ENCODE measurements at regions not wholly inside any gene's neighbourhood (a gene's known extent, or its start where the extent isn't known, plus 50 kb on each side); places are given as distances from the start of the nearest gene placed in this dataset.

DNA sequence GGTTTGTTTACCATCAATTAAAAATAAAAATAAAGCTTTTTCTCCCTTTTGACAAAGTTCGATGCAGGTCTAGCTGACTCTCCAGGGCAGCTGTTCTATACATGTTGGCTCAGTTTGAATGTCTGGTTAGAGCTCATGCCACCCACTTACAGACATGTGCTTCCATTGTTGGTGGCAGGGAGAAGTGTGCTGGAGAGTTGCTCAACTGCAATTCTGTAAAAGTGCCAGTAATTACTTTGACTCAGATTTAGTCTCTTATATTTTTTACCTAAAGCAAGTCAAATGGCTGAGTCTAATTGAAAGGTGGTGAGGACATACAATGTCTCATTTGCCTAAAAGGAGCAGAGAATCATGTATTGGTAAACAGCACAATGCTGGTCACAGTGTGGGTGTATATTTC is 609.1 kb upstream of the SYT4 start:
- no peaks in the 10 kb centered on the region for H4K20me1 ChIP-seq (ENCODE audit: low read depth, low read length)
- H3K9ac ChIP-seq (ENCODE audit: low read length): no peak overlapping the region
- no peak overlapping the region for H3K4me3 ChIP-seq (ENCODE audit: insufficient read depth, low read length, poor library complexity, severe bottlenecking)
- no peak overlapping the region for H3K4me2 ChIP-seq (ENCODE audit: low read depth, low read length, poor library complexity, severe bottlenecking)
- H3K9me2 ChIP-seq (replicated peaks; ENCODE audit: insufficient read depth, low read length): no peaks in the 10 kb centered on the region
- no peaks in the 10 kb centered on the region for H3K36me3 ChIP-seq (ENCODE audit: low read length)
- no peak overlapping the region for H2AFZ ChIP-seq (ENCODE audit: low read depth, low read length, severe bottlenecking)
- TF ChIP-seq EZH2phosphoT487 (conservative IDR thresholded peaks at IDR 0.05; ENCODE audit: low read length): no peak
- TF ChIP-seq CTCF (IDR thresholded peaks at IDR 0.05; ENCODE audit: insufficient read depth, low read length, poor library complexity, severe bottlenecking): no peak
- no peak overlapping the region for H3K27ac ChIP-seq (ENCODE audit: low read depth, low read length)
- H3K9me3 ChIP-seq (ENCODE audit: insufficient read depth, low read length): no peaks in the 10 kb centered on the region
- H3K27me3 ChIP-seq (ENCODE audit: low read length): no peaks in the 10 kb centered on the region
- H3K79me2 ChIP-seq (ENCODE audit: insufficient read depth, low read length): no peaks in the 10 kb centered on the region
- no peaks in the 10 kb centered on the region for H3F3A ChIP-seq (ENCODE audit: insufficient read depth)

DNA sequence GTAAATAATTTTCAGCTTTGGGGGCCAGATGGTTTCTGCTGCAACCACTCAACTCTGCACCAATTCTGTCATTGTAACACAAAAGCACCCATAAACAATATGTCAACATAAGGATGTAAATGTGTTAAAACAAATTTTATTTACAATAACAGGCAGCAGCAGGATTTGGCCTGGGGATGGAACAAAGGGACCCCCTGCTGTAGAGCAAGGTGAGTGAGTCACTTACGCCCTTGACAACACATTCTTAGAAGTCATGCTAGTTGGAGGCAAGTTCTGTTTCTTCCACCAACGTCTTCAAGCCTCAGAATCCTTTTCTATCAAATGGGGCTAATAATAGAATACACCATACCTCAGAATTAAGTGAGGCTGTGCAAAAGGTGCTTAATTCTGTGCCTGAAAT is 610.2 kb upstream of the SYT4 start:
- H3K9ac ChIP-seq (ENCODE audit: low read length): no peak overlapping the region
- no peak overlapping the region for H3K4me3 ChIP-seq (ENCODE audit: insufficient read depth, low read length, poor library complexity, severe bottlenecking)
- no peak overlapping the region for H3K4me2 ChIP-seq (ENCODE audit: low read depth, low read length, poor library complexity, severe bottlenecking)
- H3F3A ChIP-seq (ENCODE audit: insufficient read depth): no peaks in the 10 kb centered on the region
- H3K36me3 ChIP-seq (ENCODE audit: low read length): no peaks in the 10 kb centered on the region
- H4K20me1 ChIP-seq (ENCODE audit: low read depth, low read length): no peaks in the 10 kb centered on the region
- H3K9me2 ChIP-seq (replicated peaks; ENCODE audit: insufficient read depth, low read length): no peaks in the 10 kb centered on the region
- H3K27me3 ChIP-seq (ENCODE audit: low read length): no peaks in the 10 kb centered on the region
- no peaks in the 10 kb centered on the region for H3K9me3 ChIP-seq (ENCODE audit: insufficient read depth, low read length)
- H3K79me2 ChIP-seq (ENCODE audit: insufficient read depth, low read length): no peaks in the 10 kb centered on the region
- TF ChIP-seq CTCF (IDR thresholded peaks at IDR 0.05; ENCODE audit: insufficient read depth, low read length, poor library complexity, severe bottlenecking) (no peak), EZH2phosphoT487 (conservative IDR thresholded peaks at IDR 0.05; ENCODE audit: low read length) (no peak)
- no peak overlapping the region for H2AFZ ChIP-seq (ENCODE audit: low read depth, low read length, severe bottlenecking)
- H3K27ac ChIP-seq (ENCODE audit: low read depth, low read length): no peak overlapping the region

- H3K79me2 ChIP-seq (ENCODE audit: insufficient read depth, low read length): no peaks in the 10 kb centered on the region
- H3F3A ChIP-seq (ENCODE audit: insufficient read depth): no peaks in the 10 kb centered on the region
- H3K27ac ChIP-seq (ENCODE audit: low read depth, low read length): no peak overlapping the region
Observed at GRCh38 chr18:43888598-43888997, 611.3 kb upstream of the SYT4 start.

More at GRCh38 chr18:43888598-43888997, 611.3 kb upstream of the SYT4 start:
- Histone ChIP-seq H3K4me3 (ENCODE audit: insufficient read depth, low read length, poor library complexity, severe bottlenecking) (no peak overlapping the region), H3K36me3 (ENCODE audit: low read length) (no peaks in the 10 kb centered on the region), H3K27me3 (ENCODE audit: low read length) (no peaks in the 10 kb centered on the region), H3K9ac (ENCODE audit: low read length) (no peak overlapping the region), H3K9me3 (ENCODE audit: insufficient read depth, low read length) (no peaks in the 10 kb centered on the region), H3K4me2 (ENCODE audit: low read depth, low read length, poor library complexity, severe bottlenecking) (no peak overlapping the region), H3K9me2 (replicated peaks; ENCODE audit: insufficient read depth, low read length) (no peaks in the 10 kb centered on the region), H4K20me1 (ENCODE audit: low read depth, low read length) (no peaks in the 10 kb centered on the region), H2AFZ (ENCODE audit: low read depth, low read length, severe bottlenecking) (no peak overlapping the region)
- TF ChIP-seq CTCF (IDR thresholded peaks at IDR 0.05; ENCODE audit: insufficient read depth, low read length, poor library complexity, severe bottlenecking): no peak
- TF ChIP-seq EZH2phosphoT487 (conservative IDR thresholded peaks at IDR 0.05; ENCODE audit: low read length): no peak

All from SU-DHL-6 (cell line).